Fibroblast of gingiva (primary cell): ENCODE measurements at regions not wholly inside any gene's neighbourhood (a gene's known extent, or its start where the extent isn't known, plus 50 kb on each side); places are given as distances from the start of the nearest gene placed in this dataset.

Source experiments
- DNase-seq: peaks from one replicate; pipeline ENCODE4 v3.0.0-alpha.2; 2011; ENCODE audit warnings: low read depth

DNA sequence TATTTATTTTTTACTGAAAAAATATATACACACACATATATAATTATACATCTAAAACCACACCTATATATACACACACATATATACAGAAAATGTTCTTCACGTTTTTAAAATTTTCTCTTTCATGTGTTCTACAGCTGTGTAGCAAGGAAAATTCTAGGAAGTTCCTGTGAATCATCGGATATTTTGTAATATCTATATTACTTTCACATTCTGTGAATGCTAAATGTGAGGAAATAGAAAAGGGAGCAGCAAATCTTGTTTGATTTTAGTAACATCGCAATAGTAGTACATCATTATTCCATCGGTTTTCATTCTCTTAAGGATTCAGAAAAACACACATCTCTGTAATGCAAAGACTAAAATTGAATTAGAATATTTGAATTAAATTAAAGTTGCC lies 836.8 kb upstream of the NECTIN3 start:
- peak; percentile 46 for DNase-seq

GRCh38 chr3:110236976-110237610 lies 834.5 kb upstream of the NECTIN3 start:
- peak; percentile 48 for DNase-seq

DNA sequence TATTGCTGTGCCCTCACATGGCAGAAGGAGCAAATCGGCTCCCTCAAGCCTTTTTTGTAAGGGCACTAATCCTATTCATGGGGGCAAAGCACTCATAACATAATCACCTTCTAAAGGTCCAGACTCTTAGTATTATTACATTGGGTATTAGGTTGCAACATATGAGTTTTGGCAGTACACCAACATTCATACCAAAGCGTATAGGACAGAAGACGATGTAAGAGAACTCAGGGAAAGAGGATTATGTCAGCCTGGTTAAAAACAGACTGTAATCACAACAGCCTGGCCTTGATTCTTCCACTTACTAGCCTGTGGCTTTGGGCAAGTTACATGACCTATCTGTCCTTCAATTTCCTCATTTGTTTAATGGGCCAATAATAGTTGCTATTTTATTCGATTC lies 828.5 kb upstream of the NECTIN3 start:
- DNase-seq, result peak; percentile 64

DNA sequence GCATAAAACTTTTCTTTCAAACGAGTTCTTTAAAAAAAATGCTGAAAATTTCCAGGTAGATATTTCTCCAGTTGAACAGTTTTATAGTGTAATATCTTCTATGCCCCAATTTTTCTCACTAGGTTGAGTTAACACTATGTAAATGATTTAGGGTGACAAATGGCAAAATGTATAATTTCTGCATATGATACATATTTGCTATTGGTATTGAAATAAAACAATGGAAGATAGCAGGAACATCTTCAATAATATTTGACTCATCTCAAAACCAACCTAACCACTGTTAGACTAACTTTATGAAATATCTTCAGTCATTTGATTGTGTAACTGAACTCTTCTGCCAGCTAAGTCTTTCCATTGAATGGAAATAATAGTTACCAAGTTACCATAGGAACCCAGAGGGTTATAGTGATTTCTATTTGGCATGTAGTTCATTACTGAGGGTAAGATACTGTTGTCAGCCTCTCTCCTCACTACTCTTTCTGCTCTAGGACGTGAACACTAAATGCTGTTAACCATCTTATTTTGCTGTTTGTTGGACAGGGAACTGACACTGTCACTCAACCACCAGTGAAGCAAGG lies 824.7 kb upstream of the NECTIN3 start:
- DNase-seq, result peak; percentile 80

- DNase-seq, result peak; percentile 32
Observed at GRCh38 chr3:110248666-110249065, 823.0 kb upstream of the NECTIN3 start.

- DNase-seq, result no peak
Observed at GRCh38 chr3:110253794-110254193, 817.8 kb upstream of the NECTIN3 start.

- DNase-seq, result no peak
Observed at GRCh38 chr3:110254591-110254990, 817.0 kb upstream of the NECTIN3 start.

DNA sequence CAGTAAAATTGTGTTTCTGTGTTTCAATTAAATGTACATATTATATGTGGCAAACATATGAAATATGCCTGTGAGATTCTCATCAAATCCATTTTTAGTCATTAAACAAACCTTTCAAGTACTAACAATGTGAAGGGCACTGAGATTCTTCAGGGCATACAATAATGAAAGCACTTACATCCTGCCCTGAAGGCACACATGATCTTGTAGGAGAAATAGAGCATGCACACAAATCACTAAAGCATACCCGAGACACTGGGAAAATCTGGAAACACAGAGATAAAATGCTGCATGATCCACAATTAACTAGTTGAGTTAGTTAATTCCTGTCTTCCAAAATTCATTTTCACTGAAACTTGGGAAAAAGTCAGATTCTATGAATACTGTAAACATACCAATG lies 810.5 kb upstream of the NECTIN3 start:
- no peak for DNase-seq

DNA sequence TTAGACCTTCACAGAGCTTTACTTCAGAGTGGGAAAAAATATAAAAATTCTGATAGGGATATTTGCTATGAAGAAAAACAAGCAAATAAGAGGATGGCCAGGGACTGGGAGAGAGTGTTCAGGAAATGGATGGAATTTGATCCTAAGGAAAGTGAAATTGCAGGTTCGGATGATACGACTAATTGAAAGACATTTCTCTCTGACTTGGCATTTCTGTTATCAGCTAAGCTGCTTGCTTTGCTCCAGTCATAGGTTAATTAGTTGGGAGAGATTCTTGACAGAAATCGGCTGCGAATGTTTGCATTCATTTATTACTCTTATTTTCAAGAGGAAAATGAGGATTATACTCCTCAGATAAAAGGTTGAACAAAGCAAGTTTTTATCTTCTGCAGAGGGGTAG lies 808.7 kb upstream of the NECTIN3 start:
- DNase-seq, result no peak

DNA sequence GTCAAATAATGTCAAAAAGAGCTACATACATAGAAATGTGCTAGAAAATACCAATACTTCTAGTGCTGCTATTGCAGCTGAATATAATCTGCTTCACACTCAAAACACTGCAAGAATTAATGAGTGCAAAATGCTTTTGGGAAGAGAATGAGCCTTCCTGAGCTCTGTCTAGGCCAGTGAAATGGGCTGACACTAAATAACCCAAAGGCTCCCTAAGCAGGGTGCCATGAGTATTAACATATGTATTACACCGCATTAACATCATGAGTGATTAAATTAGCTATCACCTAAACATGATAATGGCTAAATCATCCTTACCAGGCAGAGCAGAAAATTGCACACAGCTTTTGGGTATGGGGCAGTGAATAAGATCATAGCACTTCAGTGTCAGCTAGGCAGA lies 806.3 kb upstream of the NECTIN3 start:
- no peak for DNase-seq

DNA sequence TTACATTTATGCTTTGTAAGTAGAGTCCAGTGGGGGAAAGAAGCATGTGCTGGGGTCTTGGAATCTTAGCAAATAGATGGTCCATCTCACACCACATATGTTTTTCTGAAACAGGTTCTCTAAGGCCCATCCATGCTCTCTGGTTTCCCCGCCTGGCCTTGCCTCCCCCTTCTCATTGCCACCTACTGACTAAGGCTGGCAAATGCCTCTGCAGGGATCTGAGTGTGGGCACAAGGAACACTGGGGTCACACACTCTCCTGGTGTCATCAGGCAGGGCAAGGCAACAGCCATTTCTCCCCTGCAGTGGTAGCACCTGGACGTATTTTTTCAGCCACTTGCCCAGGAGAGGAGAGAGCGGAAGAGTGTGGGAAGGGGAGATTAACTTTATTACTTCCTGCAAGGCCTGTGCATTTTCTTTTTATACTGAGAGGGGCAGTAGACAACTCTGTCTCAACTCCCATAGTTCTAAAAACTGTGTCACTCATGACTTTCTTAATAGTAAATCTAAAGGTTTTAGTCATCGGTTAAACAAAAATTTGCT lies 804.2 kb upstream of the NECTIN3 start:
- no peak for DNase-seq

DNA sequence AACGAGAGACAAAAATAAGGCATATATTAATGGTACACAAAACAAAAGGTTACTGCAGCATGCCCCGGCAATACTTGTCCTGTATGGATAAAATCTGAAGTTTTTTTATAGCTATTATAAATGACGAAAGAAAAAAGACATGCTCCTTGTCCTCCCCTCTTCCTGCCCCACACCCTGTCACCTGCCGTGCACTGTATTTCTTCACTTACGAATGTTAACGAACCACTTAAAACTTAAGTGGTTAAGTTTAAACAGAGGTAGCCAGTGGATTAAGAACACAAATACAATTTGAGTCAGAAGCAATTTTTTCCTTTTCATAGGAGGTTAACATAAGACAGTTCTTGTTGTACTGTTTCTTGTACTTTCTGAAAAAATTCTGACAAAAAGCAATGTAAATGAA lies 799.1 kb upstream of the NECTIN3 start:
- no peak for DNase-seq

DNA sequence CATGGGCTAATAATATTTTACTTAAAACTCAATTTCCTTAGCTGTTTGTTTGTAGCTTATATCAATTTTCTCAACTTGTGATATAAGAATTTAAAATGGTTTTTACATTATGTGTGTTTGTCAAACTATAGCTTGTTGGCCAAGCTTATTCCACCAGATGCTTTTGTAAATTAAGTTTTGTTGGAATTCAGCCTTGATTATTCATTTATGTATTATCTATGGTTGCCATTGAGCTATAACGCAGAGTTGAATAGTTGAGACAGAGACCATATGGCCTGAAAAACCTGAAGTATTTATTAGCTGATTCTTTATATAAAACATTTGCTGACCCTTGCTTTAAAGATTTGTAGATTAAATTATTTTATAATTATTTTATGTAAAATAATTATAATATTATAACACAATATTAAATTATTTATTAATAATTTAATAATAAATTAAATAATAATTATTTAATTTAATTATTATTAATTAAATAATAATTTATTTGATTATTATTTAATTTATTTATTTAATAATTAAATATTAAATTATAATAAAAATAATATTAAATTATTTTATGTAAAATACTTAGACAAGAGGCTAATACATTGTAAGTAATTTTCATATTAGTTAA lies 779.6 kb upstream of the NECTIN3 start:
- no peak for DNase-seq

DNA sequence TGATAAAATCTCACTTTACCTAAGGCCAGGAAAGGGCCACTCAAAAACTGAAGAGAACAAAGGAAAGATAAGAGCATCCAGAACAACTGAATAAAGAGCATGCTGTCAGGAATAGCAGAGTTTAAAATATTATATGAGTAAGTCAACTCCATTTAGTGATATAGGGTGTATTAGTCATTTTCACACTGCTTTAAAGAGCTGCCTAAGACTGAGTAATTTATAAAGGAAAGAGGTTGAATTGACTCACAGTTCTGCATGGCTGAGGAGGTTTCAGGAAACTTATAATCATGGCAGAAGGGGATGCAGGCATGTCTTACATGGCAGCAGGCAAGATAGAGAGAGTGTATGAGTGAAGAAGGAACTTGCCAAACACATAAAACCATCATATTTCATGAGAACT lies 778.0 kb upstream of the NECTIN3 start:
- DNase-seq, result no peak

DNA sequence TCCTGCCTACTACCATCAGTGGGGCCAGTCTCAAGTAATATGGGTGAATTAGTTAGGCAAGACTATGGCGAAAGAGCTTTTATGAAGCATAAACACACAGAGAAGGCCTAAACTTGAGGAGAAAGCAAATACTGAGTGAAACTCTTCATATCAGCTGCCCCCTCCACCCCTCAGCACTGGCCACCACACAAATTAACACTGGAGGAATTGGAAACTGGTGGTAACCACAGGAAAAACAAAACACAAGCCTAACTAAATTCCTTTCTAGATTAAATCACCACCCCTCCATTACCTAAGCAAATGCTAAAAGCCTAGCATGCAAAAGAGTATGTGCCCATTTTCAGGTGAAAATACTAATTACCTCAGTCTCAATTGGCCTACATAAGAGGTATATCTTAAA lies 774.7 kb upstream of the NECTIN3 start:
- DNase-seq, result peak; percentile 11

GRCh38 chr3:110301781-110302180 lies 769.8 kb upstream of the NECTIN3 start:
- no peak for DNase-seq

DNA sequence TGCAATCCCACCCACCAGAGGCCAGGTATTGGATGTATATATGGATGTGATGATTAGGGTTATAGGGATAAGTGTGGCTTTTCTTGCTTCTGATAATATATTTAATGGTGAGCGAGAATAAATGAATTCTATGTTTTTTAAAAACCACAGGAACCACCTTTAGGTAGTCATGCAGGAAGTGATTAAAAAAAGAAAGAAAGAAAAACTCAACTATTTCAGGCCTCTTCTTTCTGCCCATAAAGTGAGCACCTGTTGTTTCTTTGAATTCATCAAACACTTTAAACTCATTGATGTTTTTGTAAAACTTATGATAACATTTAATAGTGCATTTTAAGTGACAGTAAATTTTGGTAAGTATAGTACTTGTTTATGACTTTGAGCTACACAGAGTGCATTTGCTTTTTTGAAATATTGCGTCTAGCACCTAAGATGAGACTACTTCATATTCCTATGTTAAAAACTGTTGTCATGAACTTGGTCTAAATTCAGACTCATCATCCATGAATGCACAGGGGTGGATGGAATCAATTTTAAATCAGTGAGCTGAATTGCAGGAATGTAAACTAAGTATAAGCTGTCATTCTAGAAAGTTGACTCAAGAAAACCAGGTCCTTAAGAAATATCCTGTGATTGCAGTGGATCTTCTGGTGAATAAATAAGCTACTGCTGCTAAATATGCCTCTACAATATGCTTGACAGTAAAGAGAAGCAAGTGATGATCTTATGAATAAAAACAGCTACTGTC lies 764.4 kb upstream of the NECTIN3 start:
- peak; percentile 71 for DNase-seq

- DNase-seq, result peak; percentile 24
Observed at GRCh38 chr3:110311541-110311940, 760.1 kb upstream of the NECTIN3 start.

DNA sequence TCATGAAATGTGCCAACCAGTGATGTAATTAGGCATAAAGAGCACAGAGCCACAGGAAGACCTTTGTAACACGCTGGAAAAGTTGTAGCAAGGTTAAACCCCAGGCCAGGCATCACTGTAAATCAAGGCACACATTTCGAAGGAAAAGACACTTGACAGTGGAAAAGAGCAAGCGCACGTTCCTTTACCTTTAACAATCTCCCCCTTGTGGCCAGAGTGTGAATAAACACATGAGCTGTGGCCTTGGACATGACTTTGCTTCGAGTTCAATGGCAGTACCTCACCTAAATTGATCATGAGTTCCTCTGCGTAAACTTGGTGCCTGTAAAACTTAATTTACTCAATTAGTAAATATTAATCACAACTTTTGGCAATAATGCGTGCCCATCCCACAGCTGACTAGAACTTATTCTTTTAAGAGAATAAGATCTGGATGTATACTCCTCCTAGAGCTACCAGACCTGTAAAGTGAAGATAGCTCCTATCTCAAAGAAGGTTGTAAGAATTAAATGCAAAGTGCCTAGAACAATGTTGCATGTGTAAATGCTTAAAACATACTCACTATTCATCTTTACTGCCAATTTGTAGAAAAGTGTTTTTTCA lies 757.0 kb upstream of the NECTIN3 start:
- peak; percentile 23 for DNase-seq

GRCh38 chr3:110318108-110318507 lies 753.5 kb upstream of the NECTIN3 start:
- no peak for DNase-seq

DNA sequence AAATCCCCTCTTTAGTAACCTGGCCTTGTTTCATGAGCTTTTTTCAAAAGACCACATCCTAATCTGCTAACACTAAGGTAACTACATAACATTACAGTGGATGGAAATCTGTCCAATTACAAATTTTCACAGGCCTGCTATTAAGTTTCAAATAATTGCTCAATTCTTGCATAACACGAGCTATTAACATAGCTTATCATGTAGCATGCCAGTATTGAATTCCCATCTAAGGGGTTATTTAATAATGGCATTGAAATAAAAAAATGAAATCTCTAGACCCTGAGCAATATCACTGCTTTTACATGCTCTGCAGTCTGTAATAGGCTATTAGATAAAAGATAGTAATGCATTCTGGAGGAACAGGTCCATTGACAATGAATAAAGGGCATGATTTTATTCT lies 748.3 kb upstream of the NECTIN3 start:
- DNase-seq, result peak; percentile 39

DNA sequence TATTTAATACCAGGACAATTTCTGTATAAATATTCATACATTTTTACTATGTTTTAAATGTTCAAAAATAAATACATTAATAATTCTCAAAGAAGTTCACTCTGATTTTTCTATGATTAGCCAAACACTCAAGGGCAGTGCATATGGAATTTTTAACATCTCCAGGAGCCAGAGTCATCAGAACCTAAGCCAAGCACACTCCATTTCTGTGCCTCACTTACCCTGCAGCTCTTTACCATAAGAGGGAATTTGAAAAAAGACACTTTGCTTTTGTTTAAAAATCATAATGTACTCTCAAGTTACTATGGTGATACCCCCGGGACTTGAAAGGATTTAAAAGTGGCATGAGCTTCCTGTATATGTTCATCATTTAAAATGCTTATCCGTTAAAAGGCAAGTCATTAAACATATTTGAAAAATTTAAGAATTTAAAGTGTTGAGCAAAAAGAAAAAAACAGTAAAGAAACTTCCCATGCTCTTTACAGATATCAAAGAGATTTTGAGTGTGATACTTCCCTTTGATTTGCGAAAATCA lies 747.4 kb upstream of the NECTIN3 start:
- DNase-seq, result no peak
